HG02763 (cell line): ENCODE measurements at regions not wholly inside any gene's neighbourhood (a gene's known extent, or its start where the extent isn't known, plus 50 kb on each side); places are given as distances from the start of the nearest gene placed in this dataset.
"Not testable (repeated sequence)": the region's sequence is repeated elsewhere in the genome, so short reads cannot be mapped to it uniquely, and the experiment has no call there.

Experiments
- ATAC-seq: cut with Tn5 transposase; IDR thresholded peaks from one replicate; pipeline ENCODE4 v1.9.1; 2021; ENCODE audit warnings: mild to moderate bottlenecking, moderate library complexity; ENCODE audit not compliant: unreplicated experiment

- ATAC-seq: not testable (repeated sequence)
These were observed 109.5 kb upstream of the CXorf66 start for GRCh38 chrX:140074851-140075250.

DNA sequence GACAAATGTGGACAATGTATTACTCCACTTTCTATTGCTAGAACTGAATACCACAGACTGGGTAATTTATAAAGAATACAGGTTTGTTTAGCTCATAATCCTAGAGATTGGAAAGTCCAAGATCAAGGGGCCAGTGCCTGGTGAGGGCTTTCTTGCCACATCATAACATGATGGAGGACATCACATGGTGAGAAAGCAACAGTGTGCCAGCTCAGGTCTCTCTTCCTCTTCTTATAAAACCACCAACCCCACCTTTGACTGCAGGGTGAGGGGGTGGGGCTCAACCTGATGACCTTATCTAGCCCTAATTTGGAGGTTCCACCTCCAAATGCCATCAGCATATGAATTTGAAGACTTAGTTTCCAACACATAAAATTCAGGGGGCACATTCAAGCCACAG is 105.7 kb upstream of the CXorf66 start:
- no peak for ATAC-seq

GRCh38 chrX:140065961-140066662 is 100.8 kb upstream of the CXorf66 start:
- no peak for ATAC-seq

DNA sequence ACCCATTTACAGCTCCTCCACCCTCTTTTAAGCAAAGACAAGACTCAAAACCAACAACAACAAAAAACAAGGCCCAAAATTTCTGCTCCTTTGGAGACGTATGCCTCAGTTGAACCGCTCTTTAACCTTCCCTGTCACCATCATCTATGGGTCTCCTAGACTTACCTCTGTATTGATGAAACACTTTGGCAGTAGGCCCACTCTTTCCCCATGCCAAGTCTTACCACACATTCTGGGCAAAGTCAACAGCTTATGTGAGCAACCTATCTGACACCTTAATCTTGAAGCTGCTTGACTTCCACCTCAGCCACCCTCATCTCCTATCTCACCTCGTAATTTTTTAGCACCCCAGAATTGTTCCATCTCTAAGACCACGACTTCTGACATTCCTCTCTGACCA is 99.7 kb upstream of the CXorf66 start:
- ATAC-seq: no peak

- ATAC-seq: peak; percentile 91
These were observed 91.7 kb upstream of the CXorf66 start for GRCh38 chrX:140057001-140057411.

- ATAC-seq: no peak
These were observed 88.5 kb upstream of the CXorf66 start for GRCh38 chrX:140053846-140054245.

DNA sequence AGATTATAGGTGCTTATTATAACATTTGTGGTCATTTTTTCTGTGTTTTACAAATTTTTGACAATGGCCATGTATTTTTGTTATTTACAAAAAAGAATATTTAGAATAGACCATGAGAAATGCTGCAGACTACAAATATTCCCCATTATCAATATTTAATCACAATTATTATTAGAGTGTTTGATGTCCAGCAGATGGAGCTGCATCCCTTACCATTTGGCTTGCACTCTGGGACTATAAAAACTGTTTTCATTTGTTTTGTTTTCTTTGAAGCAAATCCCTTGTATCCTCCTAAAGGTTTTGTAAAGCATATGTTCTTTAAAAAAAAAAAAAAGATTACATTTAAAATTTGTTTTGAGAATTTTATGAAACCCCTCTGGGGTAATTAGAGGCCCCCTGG is 85.6 kb upstream of the CXorf66 start:
- no peak for ATAC-seq

DNA sequence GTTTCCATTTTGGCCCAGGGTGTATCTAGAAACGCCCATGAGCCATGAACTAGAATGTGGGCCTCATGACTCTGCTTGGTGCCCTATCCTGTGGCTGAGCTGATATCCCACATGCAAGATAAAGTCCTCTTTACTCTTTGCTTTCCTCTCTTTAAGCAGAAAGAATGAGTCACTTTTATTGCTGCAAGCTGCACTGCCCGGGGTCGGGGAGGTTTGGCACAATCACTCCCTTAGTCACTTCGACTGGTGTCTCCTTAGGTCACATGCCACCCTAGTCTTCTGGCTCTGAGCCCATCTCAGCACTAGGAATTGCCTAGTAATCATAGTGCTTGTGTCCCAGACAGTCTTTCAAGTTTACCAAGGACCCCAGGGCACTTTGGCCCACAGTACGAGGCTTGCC is 75.1 kb upstream of the CXorf66 start:
- ATAC-seq: no peak

DNA sequence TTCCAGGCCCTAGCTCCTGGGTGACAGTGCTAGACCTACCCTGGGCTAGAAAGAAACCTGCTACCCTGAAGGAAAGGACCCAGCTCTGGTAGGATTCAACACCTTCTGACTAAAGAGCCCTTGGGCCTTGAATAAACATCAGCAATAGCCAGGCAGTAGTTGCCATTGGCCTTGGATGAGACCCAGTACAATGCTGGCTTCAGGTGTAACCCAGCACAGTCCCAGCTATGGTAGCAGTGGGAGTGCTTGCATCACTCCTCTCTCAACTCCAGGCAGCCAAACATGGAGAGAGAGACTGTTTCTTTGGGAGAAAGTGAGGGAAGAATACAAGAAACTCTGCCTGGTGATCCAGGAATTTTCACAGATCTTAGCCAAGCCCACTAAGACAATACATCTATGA is 73.5 kb upstream of the CXorf66 start:
- ATAC-seq: no peak

GRCh38 chrX:140034916-140035315 is 69.6 kb upstream of the CXorf66 start:
- ATAC-seq: no peak

- ATAC-seq: no peak
These were observed 57.2 kb upstream of the CXorf66 start for GRCh38 chrX:140022482-140022881.

GRCh38 chrX:140019134-140019533 is 53.8 kb upstream of the CXorf66 start:
- not testable (repeated sequence) for ATAC-seq
